ENCODE measurements at regions not wholly inside any gene's neighbourhood (a gene's known extent, or its start where the extent isn't known, plus 50 kb on each side); places are given as distances from the start of the nearest gene placed in this dataset.
"Not testable (repeated sequence)": the region's sequence is repeated elsewhere in the genome, so short reads cannot be mapped to it uniquely, and the experiment has no call there.

GRCh38 chr10:90227786-90228185 lies 526.4 kb downstream of the KIF20B start:
- no peak for ATAC-seq (ENCODE audit: low FRiP score)
- no peak for TF ChIP-seq CTCF (IDR thresholded peaks at IDR 0.05)

GRCh38 chr10:90229486-90229885 lies 528.1 kb downstream of the KIF20B start:
- TF ChIP-seq CTCF (IDR thresholded peaks at IDR 0.05): no peak
- ATAC-seq (ENCODE audit: low FRiP score) (no peak), DNase-seq (ENCODE audit: low spot score) (no peak)

More at GRCh38 chr10:90227786-90228185, 526.4 kb downstream of the KIF20B start:
- DNase-seq (ENCODE audit: low spot score): no peak

GRCh38 chr10:90233805-90234204 lies 532.4 kb downstream of the KIF20B start:
- not testable (repeated sequence) for ATAC-seq (ENCODE audit: low FRiP score); DNase-seq (ENCODE audit: low spot score)

GRCh38 chr10:90245623-90246022 lies 544.2 kb downstream of the KIF20B start:
- DNase-seq (ENCODE audit: low spot score) (no peak), ATAC-seq (ENCODE audit: low FRiP score) (no peak)
- TF ChIP-seq CTCF (IDR thresholded peaks at IDR 0.05): no peak

- not testable (repeated sequence) for DNase-seq (ENCODE audit: low spot score); ATAC-seq (ENCODE audit: low FRiP score)
Measured at GRCh38 chr10:90250784-90251183, 549.4 kb downstream of the KIF20B start.

GRCh38 chr10:90269699-90270098 lies 568.3 kb downstream of the KIF20B start:
- no peak for ATAC-seq (ENCODE audit: low FRiP score)
- TF ChIP-seq CTCF (IDR thresholded peaks at IDR 0.05): no peak
- no peak for DNase-seq (ENCODE audit: low spot score)

GRCh38 chr10:90274721-90275468 lies 573.5 kb downstream of the KIF20B start:
- ATAC-seq (ENCODE audit: low FRiP score): no peak
- TF ChIP-seq CTCF (IDR thresholded peaks at IDR 0.05): no peak
- no peak for DNase-seq (ENCODE audit: low spot score)

- DNase-seq (ENCODE audit: low spot score) (no peak), ATAC-seq (ENCODE audit: low FRiP score) (no peak)
- TF ChIP-seq CTCF (IDR thresholded peaks at IDR 0.05): no peak
Measured at GRCh38 chr10:90276894-90277475, 575.6 kb downstream of the KIF20B start.

All from omental fat pad (tissue), 3 donors.